Ectodermal cell (in vitro differentiated cells): ENCODE measurements at regions not wholly inside any gene's neighbourhood (a gene's known extent, or its start where the extent isn't known, plus 50 kb on each side); places are given as distances from the start of the nearest gene placed in this dataset.
"Not testable (repeated sequence)": the region's sequence is repeated elsewhere in the genome, so short reads cannot be mapped to it uniquely, and the experiment has no call there.

Experiments used
- H3K27ac ChIP-seq: 2 replicates; pipeline ENCODE4 v1.7.0; 2013; ENCODE audit warnings: mild to moderate bottlenecking, low read depth, low read length; ENCODE audit not compliant: insufficient read depth, poor library complexity, severe bottlenecking
- H3K27me3 ChIP-seq: 2 replicates; pipeline ENCODE4 v1.7.0; 2013; ENCODE audit warnings: mild to moderate bottlenecking, low read length; ENCODE audit not compliant: insufficient read depth, control insufficient read depth, poor library complexity, severe bottlenecking
- H3K36me3 ChIP-seq: one replicate; pipeline ENCODE4 v1.7.0; 2013; ENCODE audit warnings: low read length; ENCODE audit not compliant: control insufficient read depth, insufficient read depth
- H3K4me1 ChIP-seq: one replicate; pipeline ENCODE4 v1.7.0; 2013; ENCODE audit warnings: low read length; ENCODE audit not compliant: control insufficient read depth, insufficient read depth
- H3K4me3 ChIP-seq: 2 replicates; pipeline ENCODE4 v1.7.0; 2013; ENCODE audit warnings: low read depth, low read length, control low read depth; ENCODE audit not compliant: insufficient read depth
- H3K9me3 ChIP-seq: 2 replicates; pipeline ENCODE4 v1.7.0; 2013; ENCODE audit warnings: mild to moderate bottlenecking, low read length, moderate library complexity; ENCODE audit not compliant: control insufficient read depth
- WGBS, 2 experiments: methylation state at CpG; one replicate each; pipeline ENCODE4 v1.1.7; 2013; ENCODE audit warnings: missing lambda C conversion rate in 2 of 2; 5-methylcytosine and 5-hydroxymethylcytosine counted together

DNA sequence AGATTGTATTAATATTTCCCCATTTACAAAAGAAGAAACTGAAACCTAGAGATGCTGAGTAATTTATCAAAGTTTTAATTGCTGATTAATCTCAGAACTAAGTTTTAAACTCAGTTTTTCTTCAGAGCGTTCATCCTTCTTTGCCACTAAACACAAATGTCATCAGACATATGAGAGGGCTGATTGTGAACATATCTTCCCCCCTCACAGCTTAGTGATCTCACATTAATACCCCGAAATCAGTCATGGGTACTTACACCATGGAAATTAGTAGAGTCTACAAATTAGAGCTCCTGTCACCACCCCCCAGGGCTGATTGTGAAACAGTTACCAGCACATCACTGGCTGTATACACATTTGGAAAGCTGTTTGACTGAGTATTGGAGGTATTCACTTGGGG is 189.3 kb upstream of the SGO1 start:
- no peaks in the 10 kb centered on the region for H3K9me3 ChIP-seq
- no peak overlapping the region for H3K27ac ChIP-seq
- H3K4me1 ChIP-seq, result no peaks in the 10 kb centered on the region
- no peak overlapping the region for H3K4me3 ChIP-seq
- 64 to 70% methylated on average over 2 of the region's 2 CpGs for WGBS, 2 experiments
- no peaks in the 10 kb centered on the region for H3K27me3 ChIP-seq
- no peaks in the 10 kb centered on the region for H3K36me3 ChIP-seq

DNA sequence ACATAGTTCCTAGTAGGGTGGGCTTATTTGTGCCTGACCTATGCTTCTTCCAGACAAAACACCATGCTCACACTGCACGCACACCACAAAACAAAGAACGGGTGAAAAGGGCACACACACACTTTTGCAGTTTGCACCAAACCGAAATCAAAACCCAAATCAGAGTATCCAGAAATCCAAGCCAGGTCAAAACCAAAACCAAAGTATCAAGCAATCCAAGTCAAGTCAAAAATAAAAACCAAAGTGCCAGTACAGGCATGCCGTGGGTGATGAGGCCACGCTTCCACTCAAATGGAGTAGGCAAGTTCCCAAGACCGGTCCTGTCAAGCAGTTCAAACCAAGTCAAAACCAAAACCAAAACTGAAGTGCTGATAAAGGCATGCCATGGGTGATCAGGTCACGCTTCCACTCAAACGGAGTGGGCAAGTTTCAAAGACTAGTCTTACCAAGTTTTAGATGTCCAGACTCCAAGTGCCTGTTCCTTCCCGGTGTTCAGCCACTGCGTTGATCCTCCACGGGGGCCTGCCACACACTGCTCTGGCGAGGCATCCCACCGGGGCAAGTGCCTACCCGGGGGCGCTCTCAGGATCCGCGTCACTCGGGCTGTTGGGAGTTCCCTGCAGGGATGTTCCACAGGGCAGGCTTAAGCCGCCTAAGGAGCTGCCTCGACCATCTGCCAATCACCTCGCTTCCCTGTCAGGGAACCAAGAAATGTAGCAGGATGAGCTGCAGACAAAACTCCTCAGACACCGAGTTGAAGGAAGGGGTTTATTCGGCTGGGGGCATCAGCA is 184.5 kb upstream of the SGO1 start:
- WGBS, 2 experiments, result 95% methylated on average over 23 of the region's 23 CpGs
- H3K4me3 ChIP-seq, H3K9me3 ChIP-seq, H3K27me3 ChIP-seq, H3K36me3 ChIP-seq, H3K27ac ChIP-seq, H3K4me1 ChIP-seq: not testable (repeated sequence)

DNA sequence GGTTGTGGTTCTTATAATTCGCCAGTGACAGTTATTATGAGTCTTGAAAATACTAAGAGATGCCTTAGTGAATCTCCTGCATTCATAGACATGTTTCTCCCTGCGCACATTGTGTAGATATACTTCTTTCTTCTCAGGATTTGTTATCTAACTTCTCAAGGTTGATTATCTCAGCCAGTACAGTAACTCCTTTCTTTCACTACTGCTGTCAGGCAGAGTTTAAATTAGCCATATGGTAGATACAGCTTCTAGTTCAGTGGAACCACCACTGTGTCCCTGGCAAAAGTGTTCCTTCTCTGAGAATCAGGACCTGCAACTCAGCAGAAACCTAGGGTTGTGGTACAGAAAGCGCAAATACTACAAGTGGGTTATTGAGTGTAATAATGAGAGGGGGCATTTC is 175.0 kb upstream of the SGO1 start:
- H3K4me3 ChIP-seq, result no peak overlapping the region
- no peak overlapping the region for H3K27ac ChIP-seq
- WGBS, 2 experiments, result 91 to 97% methylated on average over 3 of the region's 3 CpGs
- no peaks in the 10 kb centered on the region for H3K4me1 ChIP-seq
- no peaks in the 10 kb centered on the region for H3K27me3 ChIP-seq
- H3K36me3 ChIP-seq, result no peaks in the 10 kb centered on the region
- H3K9me3 ChIP-seq, result no peaks in the 10 kb centered on the region

DNA sequence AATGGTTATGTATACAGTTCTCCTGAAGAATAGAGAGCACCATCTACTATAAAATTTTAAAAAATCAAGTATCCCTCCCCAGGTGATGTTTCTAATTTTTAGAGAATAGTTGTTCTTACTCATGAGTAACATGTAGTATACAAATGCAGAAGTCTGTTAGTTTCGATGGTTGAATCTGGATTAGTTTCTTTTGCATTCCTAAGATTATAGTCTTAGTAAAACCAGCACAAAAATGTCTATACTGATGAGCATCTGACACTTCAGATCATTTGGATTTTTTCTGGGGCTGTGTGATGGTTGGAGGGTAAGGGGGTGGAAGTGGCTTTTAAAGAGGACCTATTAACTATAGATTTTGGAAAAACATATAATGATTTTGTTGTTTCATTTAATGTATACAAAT is 167.3 kb upstream of the SGO1 start:
- H3K9me3 ChIP-seq, result no peaks in the 10 kb centered on the region
- H3K4me3 ChIP-seq, result no peak overlapping the region
- H3K27me3 ChIP-seq, result no peaks in the 10 kb centered on the region
- WGBS, 2 experiments, result 100% methylated on average over 1 of the region's 1 CpG
- no peaks in the 10 kb centered on the region for H3K4me1 ChIP-seq
- H3K36me3 ChIP-seq, result no peaks in the 10 kb centered on the region
- H3K27ac ChIP-seq, result no peak overlapping the region

DNA sequence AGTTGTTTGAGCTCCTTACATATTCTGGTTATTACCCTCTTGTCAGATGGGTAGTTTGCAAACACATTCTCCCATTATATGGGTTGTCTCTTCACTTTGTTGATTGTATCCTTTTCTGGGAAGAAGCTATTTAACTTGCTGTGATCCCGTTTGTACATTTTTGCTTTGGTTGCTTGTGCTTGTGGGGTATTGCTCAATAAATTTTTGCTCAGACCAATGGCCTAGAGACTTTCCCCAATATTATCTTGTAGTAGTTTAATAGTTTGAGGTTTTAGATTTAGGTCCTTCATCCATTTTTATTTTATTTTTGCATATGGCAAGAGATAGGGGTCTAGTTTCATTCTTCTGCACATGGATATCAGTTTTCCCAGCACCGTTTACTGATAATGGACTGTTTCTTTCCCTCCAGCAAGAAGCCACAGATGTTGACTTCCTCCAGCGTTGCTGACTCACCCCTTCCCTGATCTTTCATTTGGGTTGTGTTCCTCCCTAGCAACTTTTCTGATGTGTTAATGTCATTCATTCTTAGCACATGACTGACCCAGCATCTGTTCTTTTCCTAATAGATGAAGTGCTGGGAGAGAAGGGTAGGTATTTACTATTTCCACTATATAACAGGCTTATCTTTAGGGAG is 166.7 kb upstream of the SGO1 start:
- Histone ChIP-seq H3K4me3 (no peak overlapping the region), H3K27me3 (no peaks in the 10 kb centered on the region), H3K9me3 (no peaks in the 10 kb centered on the region), H3K4me1 (no peaks in the 10 kb centered on the region), H3K27ac (no peak overlapping the region), H3K36me3 (no peaks in the 10 kb centered on the region)
- WGBS, 2 experiments, result 68 to 88% methylated on average over 2 to 3 of the region's 3 CpGs

DNA sequence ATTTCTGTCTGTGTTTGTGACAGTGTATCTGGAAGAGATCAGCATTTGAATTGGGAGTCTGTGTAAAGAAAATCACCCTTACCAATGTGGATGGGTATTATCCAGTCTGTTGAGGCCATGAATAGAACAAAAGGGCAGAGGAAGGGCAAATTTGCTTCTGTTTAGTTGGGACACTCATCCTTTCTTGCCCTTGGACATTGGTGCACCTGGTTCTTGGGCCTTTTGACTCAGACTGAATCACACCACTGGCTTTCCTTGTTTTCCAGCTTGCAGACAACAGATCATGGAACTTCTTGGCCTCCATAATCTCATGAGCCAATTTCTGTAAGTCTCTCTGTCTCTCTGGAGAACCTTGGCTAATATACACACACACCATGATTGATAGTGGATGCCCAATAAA is 164.4 kb upstream of the SGO1 start:
- no peaks in the 10 kb centered on the region for H3K4me1 ChIP-seq
- H3K9me3 ChIP-seq, result no peaks in the 10 kb centered on the region
- H3K4me3 ChIP-seq, result no peak overlapping the region
- no peaks in the 10 kb centered on the region for H3K27me3 ChIP-seq
- no peak overlapping the region for H3K27ac ChIP-seq
- H3K36me3 ChIP-seq, result no peaks in the 10 kb centered on the region

DNA sequence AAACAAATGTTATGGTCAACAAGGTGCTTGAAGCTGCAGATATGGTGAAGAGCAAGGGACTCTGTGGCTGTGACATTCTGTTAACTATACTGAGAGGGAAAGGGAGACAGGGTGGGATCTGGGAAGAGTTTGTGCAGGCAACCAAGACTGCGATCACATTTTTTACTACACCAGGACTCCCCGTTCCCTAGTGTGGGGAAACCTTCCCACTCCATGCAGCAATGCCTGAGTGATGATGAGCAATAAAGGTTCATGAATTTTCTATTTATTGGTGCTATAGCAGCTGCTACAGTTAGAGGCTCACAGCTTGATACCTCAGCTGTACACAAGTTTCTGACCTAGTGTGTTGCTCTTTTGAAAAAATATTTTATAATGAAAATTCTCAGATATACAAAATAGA is 160.9 kb upstream of the SGO1 start:
- no peaks in the 10 kb centered on the region for H3K4me1 ChIP-seq
- WGBS, 2 experiments, result 94 to 100% methylated on average over 2 of the region's 2 CpGs
- H3K27ac ChIP-seq, result no peak overlapping the region
- H3K9me3 ChIP-seq, result no peaks in the 10 kb centered on the region
- no peaks in the 10 kb centered on the region for H3K27me3 ChIP-seq
- H3K36me3 ChIP-seq, result no peaks in the 10 kb centered on the region
- no peak overlapping the region for H3K4me3 ChIP-seq

DNA sequence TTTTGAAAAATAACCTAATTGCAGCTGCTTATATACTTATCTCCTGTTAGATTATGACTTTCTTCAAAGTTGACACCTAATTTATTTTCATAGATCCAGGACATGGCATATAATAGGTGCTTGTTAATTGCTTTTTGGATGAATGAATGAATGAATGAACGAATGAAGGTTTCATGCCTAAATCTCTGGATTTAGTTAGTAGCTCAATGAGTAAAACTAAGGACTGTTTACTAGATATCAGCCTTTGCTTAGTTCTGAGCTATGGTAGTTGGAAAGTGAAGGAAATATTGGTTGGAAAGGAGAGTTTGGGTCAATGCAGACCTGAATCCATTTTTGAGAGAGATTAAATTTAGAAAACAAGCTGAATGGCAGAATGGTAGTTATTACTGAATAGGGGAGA is 160.4 kb upstream of the SGO1 start:
- Histone ChIP-seq H3K9me3 (no peaks in the 10 kb centered on the region), H3K27me3 (no peaks in the 10 kb centered on the region), H3K27ac (no peak overlapping the region), H3K36me3 (no peaks in the 10 kb centered on the region), H3K4me1 (no peaks in the 10 kb centered on the region), H3K4me3 (no peak overlapping the region)
- WGBS, 2 experiments, result 93 to 97% methylated on average over 1 of the region's 1 CpG

DNA sequence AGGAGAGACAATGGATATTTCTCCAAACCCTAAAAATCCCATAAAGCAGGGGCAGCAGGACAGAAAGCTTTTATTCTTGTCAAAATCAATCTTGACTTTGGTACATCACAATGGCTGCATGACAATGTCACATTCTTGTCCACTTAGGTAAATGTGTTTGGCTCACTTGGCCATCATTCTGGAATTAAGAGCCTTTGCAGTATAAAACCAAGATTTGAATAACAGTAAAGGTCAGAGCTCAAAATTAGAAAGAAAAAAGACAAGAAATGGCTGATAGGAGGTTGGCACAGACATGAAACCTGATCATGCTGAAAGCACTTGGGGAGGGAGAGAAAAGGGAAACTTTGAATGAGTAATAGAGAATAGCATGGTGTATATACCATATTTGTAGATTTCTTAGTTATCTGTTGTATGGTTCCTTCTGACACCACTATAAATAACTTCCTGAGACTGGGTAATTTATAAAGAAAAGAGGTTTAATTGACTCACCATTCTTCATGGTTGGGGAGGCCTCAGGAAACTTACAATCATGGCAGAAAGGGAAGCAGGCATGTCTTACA is 158.5 kb upstream of the SGO1 start:
- Histone ChIP-seq H3K36me3 (no peaks in the 10 kb centered on the region), H3K4me1 (no peaks in the 10 kb centered on the region), H3K27ac (no peak overlapping the region), H3K9me3 (no peaks in the 10 kb centered on the region), H3K4me3 (no peak overlapping the region), H3K27me3 (no peaks in the 10 kb centered on the region)

DNA sequence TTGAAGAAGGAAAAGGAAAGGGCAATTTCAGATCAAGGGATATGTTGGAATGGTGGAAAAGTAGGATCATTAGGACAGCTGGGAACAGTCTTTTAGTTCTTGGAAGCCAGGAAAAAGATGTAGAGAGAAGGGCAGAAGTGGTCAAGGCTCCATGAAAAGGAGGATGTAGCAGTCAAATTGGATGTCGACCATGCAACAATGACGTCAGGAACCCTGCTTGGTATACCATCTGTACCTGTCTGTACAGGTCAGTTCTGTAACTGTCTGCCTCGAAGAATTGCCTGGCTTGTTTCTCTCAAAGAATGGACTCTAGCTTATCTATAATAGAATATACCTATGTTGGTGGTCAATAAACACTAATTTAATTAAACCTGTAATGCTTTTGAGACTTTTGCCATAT is 157.8 kb upstream of the SGO1 start:
- no peaks in the 10 kb centered on the region for H3K36me3 ChIP-seq
- H3K27ac ChIP-seq, result no peak overlapping the region
- no peak overlapping the region for H3K4me3 ChIP-seq
- no peaks in the 10 kb centered on the region for H3K4me1 ChIP-seq
- WGBS, 2 experiments, result 86 to 98% methylated on average over 3 of the region's 3 CpGs
- H3K27me3 ChIP-seq, result no peaks in the 10 kb centered on the region
- no peaks in the 10 kb centered on the region for H3K9me3 ChIP-seq
